ENCODE measurements at regions not wholly inside any gene's neighbourhood (a gene's known extent, or its start where the extent isn't known, plus 50 kb on each side); places are given as distances from the start of the nearest gene placed in this dataset.

DNA sequence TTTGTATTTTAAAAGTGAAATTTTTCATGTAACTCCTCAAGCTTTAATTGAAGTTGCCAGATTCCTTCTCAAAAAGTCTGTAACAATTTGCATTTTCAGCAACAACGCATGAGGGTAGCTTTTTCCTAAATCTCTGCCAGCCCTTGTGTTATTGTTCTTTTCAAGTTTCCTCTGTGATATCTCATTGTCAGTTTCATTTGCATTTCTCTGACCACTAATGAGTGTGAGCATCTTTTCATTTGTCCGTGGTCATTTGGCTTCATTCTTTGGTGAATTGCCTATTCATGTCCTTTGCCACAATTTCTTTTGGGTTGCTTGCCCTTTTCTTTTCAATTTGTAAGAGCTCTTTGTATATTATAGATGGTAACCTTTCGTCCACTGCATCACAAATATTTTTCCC is 68.0 kb upstream of the NKD1 start:
- DNase-seq (ENCODE audit: low spot score) = no peak
- Mint-ChIP-seq H3K27ac (no peak overlapping the region), H3K27me3 (ENCODE audit: low read depth) (no peaks in the 10 kb centered on the region), H3K9me3 (peaks cover 24% of the 10 kb centered on the region), H3K4me1 (peaks cover 26% of the 10 kb centered on the region), H3K36me3 (peaks cover 5% of the 10 kb centered on the region; the same call in 1 of the 2 replicates), H3K4me3 (no peak overlapping the region)
- TF ChIP-seq ZNF263 (CRISPR knock-in tag; IDR thresholded peaks at IDR 0.05; ENCODE audit: low read depth) = no peak
- no peak for TF ChIP-seq GTF2I (CRISPR knock-in tag; conservative IDR thresholded peaks at IDR 0.05)
- no peak for TF ChIP-seq ZNF416 (CRISPR knock-in tag; IDR thresholded peaks at IDR 0.05)
- TF ChIP-seq, protein P1, sequence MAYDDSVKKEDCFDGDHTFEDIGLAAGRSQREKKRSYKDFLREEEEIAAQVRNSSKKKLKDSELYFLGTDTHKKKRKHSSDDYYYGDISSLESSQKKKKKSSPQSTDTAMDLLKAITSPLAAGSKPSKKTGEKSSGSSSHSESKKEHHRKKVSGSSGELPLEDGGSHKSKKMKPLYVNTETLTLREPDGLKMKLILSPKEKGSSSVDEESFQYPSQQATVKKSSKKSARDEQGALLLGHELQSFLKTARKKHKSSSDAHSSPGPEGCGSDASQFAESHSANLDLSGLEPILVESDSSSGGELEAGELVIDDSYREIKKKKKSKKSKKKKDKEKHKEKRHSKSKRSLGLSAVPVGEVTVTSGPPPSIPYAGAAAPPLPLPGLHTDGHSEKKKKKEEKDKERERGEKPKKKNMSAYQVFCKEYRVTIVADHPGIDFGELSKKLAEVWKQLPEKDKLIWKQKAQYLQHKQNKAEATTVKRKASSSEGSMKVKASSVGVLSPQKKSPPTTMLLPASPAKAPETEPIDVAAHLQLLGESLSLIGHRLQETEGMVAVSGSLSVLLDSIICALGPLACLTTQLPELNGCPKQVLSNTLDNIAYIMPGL (CRISPR knock-in tag; IDR thresholded peaks at IDR 0.05) = no peak
- no peak for TF ChIP-seq KAT7 (CRISPR knock-in tag; IDR thresholded peaks at IDR 0.05; ENCODE audit: borderline replicate concordance)
- TF ChIP-seq ZNF423 (CRISPR knock-in tag; IDR thresholded peaks at IDR 0.05) = no peak
- no peak for TF ChIP-seq ZNF396 (CRISPR knock-in tag; IDR thresholded peaks at IDR 0.05; ENCODE audit: borderline replicate concordance)
- no peak for TF ChIP-seq ZNF121 (CRISPR knock-in tag; IDR thresholded peaks at IDR 0.05)
- no peak for TF ChIP-seq FOXP1 (CRISPR knock-in tag; IDR thresholded peaks at IDR 0.05; ENCODE audit: borderline replicate concordance)
- TF ChIP-seq FOXJ3 (CRISPR knock-in tag; IDR thresholded peaks at IDR 0.05; ENCODE audit: borderline replicate concordance) = no peak
- no peak for TF ChIP-seq ZNF232 (CRISPR knock-in tag; IDR thresholded peaks at IDR 0.05)
- TF ChIP-seq, protein P2, sequence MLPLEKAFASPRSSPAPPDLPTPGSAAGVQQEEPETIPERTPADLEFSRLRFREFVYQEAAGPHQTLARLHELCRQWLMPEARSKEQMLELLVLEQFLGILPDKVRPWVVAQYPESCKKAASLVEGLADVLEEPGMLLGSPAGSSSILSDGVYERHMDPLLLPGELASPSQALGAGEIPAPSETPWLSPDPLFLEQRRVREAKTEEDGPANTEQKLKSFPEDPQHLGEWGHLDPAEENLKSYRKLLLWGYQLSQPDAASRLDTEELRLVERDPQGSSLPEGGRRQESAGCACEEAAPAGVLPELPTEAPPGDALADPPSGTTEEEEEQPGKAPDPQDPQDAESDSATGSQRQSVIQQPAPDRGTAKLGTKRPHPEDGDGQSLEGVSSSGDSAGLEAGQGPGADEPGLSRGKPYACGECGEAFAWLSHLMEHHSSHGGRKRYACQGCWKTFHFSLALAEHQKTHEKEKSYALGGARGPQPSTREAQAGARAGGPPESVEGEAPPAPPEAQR (CRISPR knock-in tag; IDR thresholded peaks at IDR 0.05) = no peak
- TF ChIP-seq SMAD3 (CRISPR knock-in tag; IDR thresholded peaks at IDR 0.05; ENCODE audit: borderline replicate concordance) = no peak
- TF ChIP-seq, protein P3, sequence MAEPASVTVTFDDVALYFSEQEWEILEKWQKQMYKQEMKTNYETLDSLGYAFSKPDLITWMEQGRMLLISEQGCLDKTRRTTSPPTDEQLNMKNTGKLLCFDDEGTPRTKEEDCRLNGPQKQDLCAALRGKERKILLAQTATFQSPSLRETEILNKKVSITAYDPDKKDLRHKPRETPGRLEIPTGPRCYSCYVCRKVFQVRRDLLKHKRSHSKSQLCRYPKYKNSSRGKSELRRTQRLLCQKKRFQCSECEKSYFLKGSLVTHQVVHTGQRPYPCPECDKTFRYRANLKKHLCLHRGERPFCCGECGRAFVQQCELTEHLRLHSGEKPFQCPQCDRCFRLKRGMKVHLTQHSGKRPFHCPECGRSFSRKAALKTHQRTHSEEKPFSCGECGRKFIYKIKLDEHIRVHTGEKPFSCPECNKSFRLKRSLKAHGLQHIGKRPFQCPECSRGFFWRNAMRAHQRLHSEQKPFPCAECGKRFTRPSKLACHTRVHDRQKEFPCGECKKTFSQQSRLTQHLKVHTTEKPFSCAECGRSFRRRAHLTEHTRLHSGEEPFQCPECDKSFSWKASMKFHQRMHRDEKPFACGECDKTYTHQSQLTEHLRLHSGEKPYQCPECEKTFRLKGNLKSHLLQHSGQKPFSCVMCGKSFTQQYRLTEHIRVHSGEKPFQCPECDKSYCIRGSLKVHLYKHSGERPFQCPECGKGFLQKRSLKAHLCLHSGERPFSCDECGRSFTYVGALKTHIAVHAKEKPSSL (CRISPR knock-in tag; conservative IDR thresholded peaks at IDR 0.05) = no peak
- TF ChIP-seq, protein P4, sequence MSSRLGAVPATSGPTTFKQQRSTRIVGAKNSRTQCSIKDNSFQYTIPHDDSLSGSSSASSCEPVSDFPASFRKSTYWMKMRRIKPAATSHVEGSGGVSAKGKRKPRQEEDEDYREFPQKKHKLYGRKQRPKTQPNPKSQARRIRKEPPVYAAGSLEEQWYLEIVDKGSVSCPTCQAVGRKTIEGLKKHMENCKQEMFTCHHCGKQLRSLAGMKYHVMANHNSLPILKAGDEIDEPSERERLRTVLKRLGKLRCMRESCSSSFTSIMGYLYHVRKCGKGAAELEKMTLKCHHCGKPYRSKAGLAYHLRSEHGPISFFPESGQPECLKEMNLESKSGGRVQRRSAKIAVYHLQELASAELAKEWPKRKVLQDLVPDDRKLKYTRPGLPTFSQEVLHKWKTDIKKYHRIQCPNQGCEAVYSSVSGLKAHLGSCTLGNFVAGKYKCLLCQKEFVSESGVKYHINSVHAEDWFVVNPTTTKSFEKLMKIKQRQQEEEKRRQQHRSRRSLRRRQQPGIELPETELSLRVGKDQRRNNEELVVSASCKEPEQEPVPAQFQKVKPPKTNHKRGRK (CRISPR knock-in tag; IDR thresholded peaks at IDR 0.05; ENCODE audit: borderline replicate concordance) = no peak
- no peak for TF ChIP-seq GABPB1 (CRISPR knock-in tag; IDR thresholded peaks at IDR 0.05)
- TF ChIP-seq, protein P5, sequence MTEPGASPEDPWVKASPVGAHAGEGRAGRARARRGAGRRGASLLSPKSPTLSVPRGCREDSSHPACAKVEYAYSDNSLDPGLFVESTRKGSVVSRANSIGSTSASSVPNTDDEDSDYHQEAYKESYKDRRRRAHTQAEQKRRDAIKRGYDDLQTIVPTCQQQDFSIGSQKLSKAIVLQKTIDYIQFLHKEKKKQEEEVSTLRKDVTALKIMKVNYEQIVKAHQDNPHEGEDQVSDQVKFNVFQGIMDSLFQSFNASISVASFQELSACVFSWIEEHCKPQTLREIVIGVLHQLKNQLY (CRISPR knock-in tag; IDR thresholded peaks at IDR 0.05) = no peak
- no peak for TF ChIP-seq JUN (CRISPR knock-in tag; IDR thresholded peaks at IDR 0.05)
- no peak for TF ChIP-seq SMAD4 (CRISPR knock-in tag; IDR thresholded peaks at IDR 0.05)
- TF ChIP-seq ZNF219 (CRISPR knock-in tag; IDR thresholded peaks at IDR 0.05; ENCODE audit: borderline replicate concordance) = no peak
- ATAC-seq = no peak
- ChIA-PET POLR2A (no interaction called here), CTCF (interaction anchor here (1.0 kb wide), 1 partner anchor 60 kb away, joined by 3 read pairs; no protein-coding TSS in a partner anchor)

Data from WTC11 (cell line).